ENCODE measurements at regions not wholly inside any gene's neighbourhood (a gene's known extent, or its start where the extent isn't known, plus 50 kb on each side); places are given as distances from the start of the nearest gene placed in this dataset.

GRCh38 chr4:137063961-137064360 is 468.3 kb downstream of the PCDH18 start:
- Histone ChIP-seq H3K4me3 (ENCODE audit: control extremely low read depth in 1 of 5, extremely low read depth in 1 of 5, insufficient read depth in 1 of 5, low read depth in 2 of 5, low read length in 4 of 5) (no peak overlapping the region), H3K27ac (ENCODE audit: low read length in 2 of 2) (no peak overlapping the region), H4K20me1 (ENCODE audit: control insufficient read depth, insufficient read depth, low read length, poor library complexity, severe bottlenecking) (no peaks in the 10 kb centered on the region), H3K4me1 (ENCODE audit: control insufficient read depth in 2 of 2, insufficient read depth in 2 of 2, low read length in 2 of 2) (no peaks in the 10 kb centered on the region), H3K27me3 (replicated peaks in 1 of 4; ENCODE audit: control extremely low read depth in 1 of 4, control insufficient read depth in 3 of 4, insufficient read depth in 4 of 4, low read length in 3 of 4) (no peaks in the 10 kb centered on the region), H3K9me3 (ENCODE audit: control extremely low read depth in 1 of 3, control insufficient read depth in 2 of 3, insufficient read depth in 1 of 3, low read length in 2 of 3) (no peaks in the 10 kb centered on the region), H3K36me3 (replicated peaks in 1 of 2; ENCODE audit: control extremely low read depth in 1 of 2, control insufficient read depth in 1 of 2, extremely low read depth in 1 of 2, insufficient read depth in 2 of 2, low read length in 1 of 2) (no peaks in the 10 kb centered on the region), H3K9ac (ENCODE audit: low read length) (no peak overlapping the region), H3K79me2 (ENCODE audit: control insufficient read depth, insufficient read depth, low read length) (no peaks in the 10 kb centered on the region), H2AFZ (ENCODE audit: insufficient read depth, low read depth, low read length, poor library complexity, severe bottlenecking) (no peak overlapping the region), H3K4me2 (replicated peaks; ENCODE audit: low read depth, low read length, poor library complexity, severe bottlenecking) (no peak overlapping the region)
- Mint-ChIP-seq H3K27me3 (no peaks in the 10 kb centered on the region), H3K27ac (no peak overlapping the region), H3K9me3 (ENCODE audit: insufficient read depth) (peaks cover 11% of the 10 kb centered on the region), H3K4me1 (no peaks in the 10 kb centered on the region), H3K4me3 (no peak overlapping the region)
- WGBS (ENCODE audit: insufficient coverage): no CpG with 5 or more reads among the region's 2 CpGs
- ATAC-seq (ENCODE audit: low read depth) (no peak), DNase-seq (no peak)
- ChIA-PET POLR2A (no interaction called here), CTCF (no interaction called here)
- intact Hi-C loops (cut with micrococcal nuclease): no loop called here
- no peak for TF ChIP-seq CTCF (IDR thresholded peaks at IDR 0.05)

GRCh38 chr4:137043184-137043583 is 489.1 kb downstream of the PCDH18 start:
- H3K9me3 Mint-ChIP-seq (ENCODE audit: insufficient read depth): peaks cover 2% of the 10 kb centered on the region
- H4K20me1 ChIP-seq (ENCODE audit: control insufficient read depth, insufficient read depth, low read length, poor library complexity, severe bottlenecking): no peaks in the 10 kb centered on the region
- H3K4me1 Mint-ChIP-seq: no peaks in the 10 kb centered on the region
- H2AFZ ChIP-seq (ENCODE audit: insufficient read depth, low read depth, low read length, poor library complexity, severe bottlenecking): no peak overlapping the region
- H3K27me3 Mint-ChIP-seq: no peaks in the 10 kb centered on the region
- H3K4me1 ChIP-seq (ENCODE audit: control insufficient read depth in 2 of 2, insufficient read depth in 2 of 2, low read length in 2 of 2): no peaks in the 10 kb centered on the region
- no peak overlapping the region for H3K4me3 ChIP-seq (ENCODE audit: control extremely low read depth in 1 of 5, extremely low read depth in 1 of 5, insufficient read depth in 1 of 5, low read depth in 2 of 5, low read length in 4 of 5)
- no peak overlapping the region for H3K9ac ChIP-seq (ENCODE audit: low read length)
- no peak for DNase-seq
- H3K79me2 ChIP-seq (ENCODE audit: control insufficient read depth, insufficient read depth, low read length): no peaks in the 10 kb centered on the region
- H3K27me3 ChIP-seq (replicated peaks in 1 of 4; ENCODE audit: control extremely low read depth in 1 of 4, control insufficient read depth in 3 of 4, insufficient read depth in 4 of 4, low read length in 3 of 4): no peaks in the 10 kb centered on the region
- no peak overlapping the region for H3K27ac ChIP-seq (ENCODE audit: low read length in 2 of 2)
- intact Hi-C loops (cut with micrococcal nuclease): no loop called here
- TF ChIP-seq CTCF (IDR thresholded peaks at IDR 0.05) (no peak), EZH2 (IDR thresholded peaks at IDR 0.05; ENCODE audit: borderline replicate concordance, insufficient read depth, low read depth, low read length, poor library complexity, severe bottlenecking) (no peak)
- ATAC-seq (ENCODE audit: low read depth): no peak
- H3K9me3 ChIP-seq (ENCODE audit: control extremely low read depth in 1 of 3, control insufficient read depth in 2 of 3, insufficient read depth in 1 of 3, low read length in 2 of 3): no peaks in the 10 kb centered on the region
- ChIA-PET CTCF (no interaction called here), POLR2A (no interaction called here)
- H3K4me2 ChIP-seq (replicated peaks; ENCODE audit: low read depth, low read length, poor library complexity, severe bottlenecking): no peak overlapping the region
- H3K4me3 Mint-ChIP-seq: no peak overlapping the region
- H3K36me3 ChIP-seq (replicated peaks in 1 of 2; ENCODE audit: control extremely low read depth in 1 of 2, control insufficient read depth in 1 of 2, extremely low read depth in 1 of 2, insufficient read depth in 2 of 2, low read length in 1 of 2): no peaks in the 10 kb centered on the region
- WGBS (ENCODE audit: insufficient coverage): no CpG with 5 or more reads among the region's 2 CpGs
- H3K27ac Mint-ChIP-seq: no peak overlapping the region
